Psoas muscle (tissue), 7 donors: ENCODE measurements at regions not wholly inside any gene's neighbourhood (a gene's known extent, or its start where the extent isn't known, plus 50 kb on each side); places are given as distances from the start of the nearest gene placed in this dataset.

ENCODE experiments used
- ATAC-seq, 4 donors: fragments of 200-7000 bp; cut with Tn5 transposase; one replicate each; pipeline ENCODE4 v1.9.1; 2020; ENCODE audit warnings: moderate library complexity in 3 of 4, mild to moderate bottlenecking in 2 of 4
- DNase-seq, 2 donors: peaks; one replicate each; pipeline ENCODE4 v3.0.0-alpha.2; 2020
- H3K27ac ChIP-seq: fragments of 200-600 bp; one replicate; pipeline ENCODE4 v1.8.0; 2022
- H3K27me3 ChIP-seq, 3 donors: fragments of 200-600 bp in 1 of 3; one replicate each; pipeline versions ENCODE4 v1.6.1 to v1.8.0; 2013 to 2022; ENCODE audit warnings: low read length in 2 of 3, mild to moderate bottlenecking in 2 of 3, moderate library complexity in 1 of 3; ENCODE audit not compliant: insufficient read depth in 3 of 3
- H3K36me3 ChIP-seq, 2 donors: fragments of 200-600 bp in 1 of 2; one replicate each; pipeline versions ENCODE4 v1.6.1 to v1.8.0; 2013 to 2022; ENCODE audit warnings: low read depth in 1 of 2, mild to moderate bottlenecking in 1 of 2, moderate library complexity in 1 of 2; ENCODE audit not compliant: insufficient read depth in 1 of 2
- H3K4me1 ChIP-seq: fragments of 200-600 bp; one replicate; pipeline ENCODE4 v1.8.0; 2022
- H3K4me3 ChIP-seq: fragments of 200-600 bp; one replicate; pipeline ENCODE4 v1.8.0; 2022; ENCODE audit warnings: mild to moderate bottlenecking
- H3K9me3 ChIP-seq: fragments of 200-600 bp; one replicate; pipeline ENCODE4 v1.8.0; 2022
- WGBS, 3 donors: extraction: QIAGEN DNeasy Blood & Tissue Kit; methylation state at CpG; one replicate each; pipeline versions ENCODE4 v1.1.6 to v1.1.7; 2013; 5-methylcytosine and 5-hydroxymethylcytosine counted together
- intact Hi-C, 2 donors: fragments of 100-400 bp; cut with DNase I; formaldehyde crosslinking; loops; one replicate each; pipeline versions ENCODE4 v1.11.0 to v1.14.2; 2022
- TF ChIP-seq, protein P1 (sequence below): fragments of 200-600 bp; IDR thresholded peaks from one replicate; pipeline ENCODE4 v1.8.0; 2022; ENCODE audit warnings: antibody characterized with exemption
- donor health status: healthy with polysubstance abuse.
- donor health status: DM: no; HTN: no; CAD: no; lungs with moderate emphysema.
- donor health status: Bipolar disorder and iron deficiency.
- donor health status: healthy.
- donor health status: DM: yes; HTN: yes; CAD: no.
- donor health status: DM: no; HTN: no; CAD: no.
- donor health status: DM: yes; HTN: yes; CAD: no.

DNA sequence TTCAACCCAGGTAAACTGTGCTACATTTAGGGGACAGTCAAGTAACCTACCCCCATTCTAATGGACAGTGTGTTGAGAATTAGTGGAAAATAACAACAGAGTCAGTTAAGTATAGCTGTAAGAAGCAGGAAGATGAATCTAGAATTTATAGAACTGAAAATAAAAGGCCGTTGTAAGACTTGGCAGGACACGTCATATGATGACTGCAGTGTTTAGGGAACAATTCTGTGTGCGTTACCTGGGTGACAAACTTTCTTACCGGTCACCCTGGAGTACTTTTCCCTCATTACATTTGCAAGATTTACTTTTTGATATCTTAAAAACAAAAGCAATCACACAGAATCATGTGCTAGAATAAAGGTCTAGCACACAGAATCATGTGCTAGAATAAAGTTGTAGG is 536.3 kb upstream of the ZNF717 start:
- no peak overlapping the region for H3K27ac ChIP-seq
- no peak for ATAC-seq
- H3K27me3 ChIP-seq: no peaks in the 10 kb centered on the region
- intact Hi-C loops: no loop called here
- DNase-seq: no peak
- 84 to 87% (median 85%) methylated on average over 4 of the region's 4 CpGs for WGBS, 3 donors
- no peak overlapping the region for H3K4me3 ChIP-seq
- TF ChIP-seq, protein P1, sequence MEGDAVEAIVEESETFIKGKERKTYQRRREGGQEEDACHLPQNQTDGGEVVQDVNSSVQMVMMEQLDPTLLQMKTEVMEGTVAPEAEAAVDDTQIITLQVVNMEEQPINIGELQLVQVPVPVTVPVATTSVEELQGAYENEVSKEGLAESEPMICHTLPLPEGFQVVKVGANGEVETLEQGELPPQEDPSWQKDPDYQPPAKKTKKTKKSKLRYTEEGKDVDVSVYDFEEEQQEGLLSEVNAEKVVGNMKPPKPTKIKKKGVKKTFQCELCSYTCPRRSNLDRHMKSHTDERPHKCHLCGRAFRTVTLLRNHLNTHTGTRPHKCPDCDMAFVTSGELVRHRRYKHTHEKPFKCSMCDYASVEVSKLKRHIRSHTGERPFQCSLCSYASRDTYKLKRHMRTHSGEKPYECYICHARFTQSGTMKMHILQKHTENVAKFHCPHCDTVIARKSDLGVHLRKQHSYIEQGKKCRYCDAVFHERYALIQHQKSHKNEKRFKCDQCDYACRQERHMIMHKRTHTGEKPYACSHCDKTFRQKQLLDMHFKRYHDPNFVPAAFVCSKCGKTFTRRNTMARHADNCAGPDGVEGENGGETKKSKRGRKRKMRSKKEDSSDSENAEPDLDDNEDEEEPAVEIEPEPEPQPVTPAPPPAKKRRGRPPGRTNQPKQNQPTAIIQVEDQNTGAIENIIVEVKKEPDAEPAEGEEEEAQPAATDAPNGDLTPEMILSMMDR: no peak
- H3K36me3 ChIP-seq: no peaks in the 10 kb centered on the region
- H3K4me1 ChIP-seq: no peaks in the 10 kb centered on the region
- no peaks in the 10 kb centered on the region for H3K9me3 ChIP-seq

DNA sequence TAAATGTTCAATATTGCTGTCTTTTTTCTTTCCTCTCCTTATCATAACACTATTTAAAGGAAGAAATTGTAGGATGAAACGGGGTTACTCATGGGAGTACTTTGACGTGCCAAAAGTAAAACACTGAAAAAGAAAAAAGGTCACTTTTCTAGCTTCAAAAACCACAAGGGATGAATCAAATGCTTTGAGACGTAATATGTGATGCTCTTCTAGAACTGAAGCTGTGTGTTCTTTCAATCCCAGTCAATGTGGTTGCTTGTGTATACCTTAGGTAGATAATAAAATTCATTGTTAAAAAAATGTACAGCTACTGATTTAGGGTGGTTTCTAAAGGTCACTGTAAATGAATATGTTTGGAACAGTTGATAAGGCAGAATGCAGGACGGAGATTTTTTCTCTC is 538.8 kb upstream of the ZNF717 start:
- Histone ChIP-seq H3K27me3 (no peaks in the 10 kb centered on the region), H3K9me3 (no peaks in the 10 kb centered on the region), H3K4me3 (no peak overlapping the region), H3K36me3 (no peaks in the 10 kb centered on the region), H3K4me1 (no peaks in the 10 kb centered on the region), H3K27ac (no peak overlapping the region)
- TF ChIP-seq, protein P1: no peak
- intact Hi-C loops: no loop called here
- ATAC-seq (no peak), DNase-seq (no peak)
- 65 to 78% (median 68%) methylated on average over 4 of the region's 4 CpGs for WGBS, 3 donors

- H3K36me3 ChIP-seq: no peaks in the 10 kb centered on the region
- no peak overlapping the region for H3K4me3 ChIP-seq
- TF ChIP-seq, protein P1: no peak
- ATAC-seq (no peak), DNase-seq (no peak)
- WGBS, 3 donors: 44 to 52% (median 45%) methylated on average over 2 of the region's 2 CpGs
- no peaks in the 10 kb centered on the region for H3K27me3 ChIP-seq
- no peak overlapping the region for H3K27ac ChIP-seq
- no peaks in the 10 kb centered on the region for H3K9me3 ChIP-seq
- intact Hi-C loops: no loop called here
- H3K4me1 ChIP-seq: no peaks in the 10 kb centered on the region
Measured at GRCh38 chr3:76345878-76346277, 560.5 kb upstream of the ZNF717 start.

GRCh38 chr3:76346690-76347089 is 561.3 kb upstream of the ZNF717 start:
- 81 to 84% (median 81%) methylated on average over 3 of the region's 3 CpGs for WGBS, 3 donors
- intact Hi-C loops: no loop called here
- H3K9me3 ChIP-seq: no peaks in the 10 kb centered on the region
- no peak for DNase-seq
- no peak for ATAC-seq
- H3K36me3 ChIP-seq: no peaks in the 10 kb centered on the region
- no peak overlapping the region for H3K4me3 ChIP-seq
- no peaks in the 10 kb centered on the region for H3K27me3 ChIP-seq
- H3K27ac ChIP-seq: no peak overlapping the region
- H3K4me1 ChIP-seq: no peaks in the 10 kb centered on the region
- TF ChIP-seq, protein P1: no peak

DNA sequence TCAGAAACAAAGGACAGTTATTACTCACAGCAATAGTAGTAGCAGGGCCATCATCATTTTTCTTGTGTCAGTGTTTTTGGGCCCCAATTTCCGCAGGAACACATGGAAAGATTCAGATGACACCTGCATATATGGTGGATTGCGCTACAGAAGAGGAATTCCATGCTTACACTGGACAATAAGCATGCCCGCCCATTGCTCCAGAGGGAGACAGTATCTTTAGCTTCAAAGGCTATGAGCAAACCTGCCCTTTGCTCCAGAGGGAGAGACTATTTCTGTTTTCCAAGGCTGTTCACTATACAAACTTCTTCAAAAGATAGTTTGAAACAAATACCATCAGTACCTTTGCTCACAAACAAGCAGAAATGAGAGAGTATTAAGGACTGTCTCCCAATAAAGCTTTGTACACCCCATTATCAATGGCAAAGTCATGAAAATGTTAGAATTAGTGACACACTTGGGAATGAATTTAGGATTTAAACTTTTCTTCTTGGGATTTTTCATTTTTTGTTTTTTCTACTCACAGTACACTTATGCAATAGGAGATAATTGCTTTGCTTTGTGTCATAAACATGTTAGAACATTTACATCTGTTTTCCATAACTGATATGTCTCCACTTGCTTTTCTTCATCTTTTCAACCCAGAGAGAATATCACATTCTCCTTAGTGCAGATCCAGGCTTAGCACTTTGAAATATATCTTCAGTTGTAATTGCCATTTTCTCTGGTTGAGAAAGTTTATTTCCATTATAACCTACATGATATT is 564.5 kb upstream of the ZNF717 start:
- Histone ChIP-seq H3K27ac (no peak overlapping the region), H3K36me3 (no peaks in the 10 kb centered on the region), H3K4me3 (no peak overlapping the region), H3K4me1 (no peaks in the 10 kb centered on the region), H3K27me3 (no peaks in the 10 kb centered on the region), H3K9me3 (no peaks in the 10 kb centered on the region)
- DNase-seq (no peak), ATAC-seq (no peak)
- TF ChIP-seq, protein P1: no peak
- WGBS, 3 donors: 76 to 85% (median 82%) methylated on average over 3 of the region's 3 CpGs
- intact Hi-C loops: no loop called here
